Vagina (tissue), 2 donors: ENCODE measurements at regions not wholly inside any gene's neighbourhood (a gene's known extent, or its start where the extent isn't known, plus 50 kb on each side); places are given as distances from the start of the nearest gene placed in this dataset.

ENCODE experiments used
- DNase-seq, 2 donors: peaks; one replicate each; pipeline ENCODE4 v3.0.0-alpha.2; 2017; ENCODE audit errors: extremely low spot score in 2 of 2
- H3K27ac ChIP-seq: fragments of 200-600 bp; sonication (generic); one replicate; pipeline ENCODE4 v1.5.1; 2019
- H3K27me3 ChIP-seq: fragments of 200-600 bp; sonication (generic); one replicate; pipeline ENCODE4 v1.5.1; 2019
- H3K36me3 ChIP-seq, 2 donors: fragments of 200-600 bp; sonication (generic); one replicate each; pipeline ENCODE4 v1.5.1; 2017 to 2019
- H3K4me1 ChIP-seq: fragments of 200-600 bp; sonication (generic); one replicate; pipeline ENCODE4 v1.5.1; 2019
- H3K4me3 ChIP-seq, 2 donors: fragments of 200-600 bp; sonication (generic); 1 replicate in 1 of 2; 2 replicates in 1 of 2; pipeline ENCODE4 v1.5.1; 2016 to 2019
- H3K9me3 ChIP-seq: fragments of 200-600 bp; sonication (generic); one replicate; pipeline ENCODE4 v1.5.1; 2019
- POLR2A ChIP-seq, 2 donors: fragments of 450-650 bp; IDR thresholded peaks; one replicate each; pipeline ENCODE4 v1.6.1; 2017; ENCODE audit warnings: antibody characterized with exemption in 2 of 2, mild to moderate bottlenecking in 2 of 2, moderate library complexity in 2 of 2
- POLR2AphosphoS5 ChIP-seq, 2 donors: sonication (generic); formaldehyde crosslinking; IDR thresholded peaks; one replicate each; pipeline ENCODE4 v1.9.0; 2017; ENCODE audit warnings: antibody characterized with exemption in 2 of 2, mild to moderate bottlenecking in 2 of 2, low read depth in 1 of 2; ENCODE audit not compliant: insufficient read depth in 1 of 2
- intact Hi-C: fragments of 100-400 bp; cut with DNase I; formaldehyde crosslinking; loops from one replicate; pipeline ENCODE4 v1.15.1; 2023
- TF ChIP-seq, protein P1 (sequence below), 3 experiments: fragments of 450-650 bp in 2 of 3; fragments of 200-600 bp in 1 of 3; sonication (generic) in 1 of 3; IDR thresholded peaks; one replicate each; pipeline ENCODE4 v1.5.1; 2017 to 2019; ENCODE audit warnings: antibody characterized with exemption in 3 of 3, mild to moderate bottlenecking in 2 of 3, moderate library complexity in 2 of 3

DNA sequence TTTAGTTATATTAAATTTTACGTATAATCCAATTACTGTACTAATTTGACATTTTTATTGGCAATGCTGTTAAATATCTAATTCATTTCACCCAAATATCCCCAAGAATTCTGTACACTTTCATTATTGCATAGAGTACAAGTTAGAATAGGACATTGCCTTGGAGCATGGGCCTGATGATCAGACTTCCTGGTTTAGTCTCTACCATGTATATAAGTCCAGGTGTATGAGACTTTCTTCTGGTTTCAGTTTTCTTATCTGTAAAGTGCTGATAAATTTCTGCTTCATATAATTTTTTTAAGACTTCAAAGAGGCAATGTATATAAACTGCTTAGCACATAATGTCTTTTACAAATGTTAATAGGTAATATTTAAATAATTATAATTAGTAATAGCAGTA lies 179.4 kb downstream of the KLF12 start:
- no peak overlapping the region for H3K27ac ChIP-seq
- no peak overlapping the region for H3K4me3 ChIP-seq
- no peaks in the 10 kb centered on the region for H3K9me3 ChIP-seq
- no peaks in the 10 kb centered on the region for H3K27me3 ChIP-seq
- TF ChIP-seq POLR2A (IDR thresholded peaks at IDR 0.05), result no peak
- TF ChIP-seq, protein P1, sequence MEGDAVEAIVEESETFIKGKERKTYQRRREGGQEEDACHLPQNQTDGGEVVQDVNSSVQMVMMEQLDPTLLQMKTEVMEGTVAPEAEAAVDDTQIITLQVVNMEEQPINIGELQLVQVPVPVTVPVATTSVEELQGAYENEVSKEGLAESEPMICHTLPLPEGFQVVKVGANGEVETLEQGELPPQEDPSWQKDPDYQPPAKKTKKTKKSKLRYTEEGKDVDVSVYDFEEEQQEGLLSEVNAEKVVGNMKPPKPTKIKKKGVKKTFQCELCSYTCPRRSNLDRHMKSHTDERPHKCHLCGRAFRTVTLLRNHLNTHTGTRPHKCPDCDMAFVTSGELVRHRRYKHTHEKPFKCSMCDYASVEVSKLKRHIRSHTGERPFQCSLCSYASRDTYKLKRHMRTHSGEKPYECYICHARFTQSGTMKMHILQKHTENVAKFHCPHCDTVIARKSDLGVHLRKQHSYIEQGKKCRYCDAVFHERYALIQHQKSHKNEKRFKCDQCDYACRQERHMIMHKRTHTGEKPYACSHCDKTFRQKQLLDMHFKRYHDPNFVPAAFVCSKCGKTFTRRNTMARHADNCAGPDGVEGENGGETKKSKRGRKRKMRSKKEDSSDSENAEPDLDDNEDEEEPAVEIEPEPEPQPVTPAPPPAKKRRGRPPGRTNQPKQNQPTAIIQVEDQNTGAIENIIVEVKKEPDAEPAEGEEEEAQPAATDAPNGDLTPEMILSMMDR (IDR thresholded peaks at IDR 0.05), result no peak
- TF ChIP-seq POLR2AphosphoS5 (IDR thresholded peaks at IDR 0.05; ENCODE audit: insufficient read depth in 1 of 2, low read depth in 1 of 2), result no peak
- H3K4me1 ChIP-seq, result no peaks in the 10 kb centered on the region
- DNase-seq, result no peak
- no peaks in the 10 kb centered on the region for H3K36me3 ChIP-seq
- intact Hi-C loops, result no loop called here

DNA sequence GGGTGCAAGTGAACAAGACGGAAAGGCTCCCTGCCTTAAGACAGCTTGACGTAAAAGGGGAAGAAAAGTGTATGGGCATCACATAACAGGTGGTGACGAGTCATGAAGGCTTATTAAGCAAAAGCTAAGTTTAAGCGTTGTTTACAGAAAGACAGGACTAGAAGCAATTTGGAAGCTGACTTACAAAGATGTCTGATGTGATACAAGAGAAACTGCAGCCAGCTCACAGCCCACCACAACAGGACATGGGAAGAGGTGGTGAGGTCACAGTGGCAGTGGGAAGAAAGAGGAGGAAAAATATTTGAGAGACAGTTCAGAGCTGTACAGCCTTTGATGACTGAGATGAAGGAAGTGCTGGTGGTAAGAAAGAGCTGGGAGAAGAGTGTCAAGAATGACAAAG lies 181.6 kb downstream of the KLF12 start:
- no peaks in the 10 kb centered on the region for H3K9me3 ChIP-seq
- peaks cover 5% of the 10 kb centered on the region for H3K4me1 ChIP-seq
- no peak overlapping the region for H3K4me3 ChIP-seq
- no peaks in the 10 kb centered on the region for H3K36me3 ChIP-seq
- H3K27me3 ChIP-seq, result no peaks in the 10 kb centered on the region
- intact Hi-C loops, result no loop called here
- no peak overlapping the region for H3K27ac ChIP-seq
- TF ChIP-seq POLR2A (IDR thresholded peaks at IDR 0.05) (no peak), POLR2AphosphoS5 (IDR thresholded peaks at IDR 0.05; ENCODE audit: insufficient read depth in 1 of 2, low read depth in 1 of 2) (no peak)
- TF ChIP-seq, protein P1 (IDR thresholded peaks at IDR 0.05), result no peak
- no peak for DNase-seq

DNA sequence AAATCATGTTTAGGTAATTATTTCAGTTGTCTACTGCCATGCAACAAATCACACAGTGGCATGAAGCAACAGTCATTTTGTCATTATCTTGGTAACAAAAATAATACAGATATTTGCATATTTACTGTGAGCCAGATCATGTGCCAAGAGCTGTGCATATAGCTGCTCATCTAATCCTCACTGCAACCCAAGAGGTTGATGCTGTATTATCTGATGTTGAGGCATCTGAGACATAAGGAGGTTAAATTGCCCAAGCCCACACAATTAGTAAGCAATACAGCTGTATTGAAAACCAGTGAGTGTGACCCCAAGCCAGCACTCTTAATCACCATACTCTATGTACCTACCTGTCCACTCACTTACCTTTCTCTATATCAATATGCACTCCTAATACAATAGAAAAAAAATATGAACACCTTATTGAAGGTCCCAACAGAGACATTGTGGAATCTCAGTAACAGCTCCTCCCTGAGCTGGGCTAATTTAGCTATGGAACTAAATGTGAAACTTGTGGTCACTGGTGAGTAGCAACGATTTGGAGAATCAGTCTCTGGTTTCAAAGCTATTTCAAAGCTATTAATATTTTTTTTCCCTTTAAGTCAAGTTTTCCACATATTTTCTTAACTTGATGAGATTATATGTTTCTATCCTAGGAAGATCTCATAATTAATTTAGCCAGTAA lies 185.2 kb downstream of the KLF12 start:
- TF ChIP-seq, protein P1 (IDR thresholded peaks at IDR 0.05), result no peak
- no peak for TF ChIP-seq POLR2A (IDR thresholded peaks at IDR 0.05)
- no peak for TF ChIP-seq POLR2AphosphoS5 (IDR thresholded peaks at IDR 0.05; ENCODE audit: insufficient read depth in 1 of 2, low read depth in 1 of 2)
- intact Hi-C loops, result no loop called here
- H3K27ac ChIP-seq, result no peak overlapping the region

DNA sequence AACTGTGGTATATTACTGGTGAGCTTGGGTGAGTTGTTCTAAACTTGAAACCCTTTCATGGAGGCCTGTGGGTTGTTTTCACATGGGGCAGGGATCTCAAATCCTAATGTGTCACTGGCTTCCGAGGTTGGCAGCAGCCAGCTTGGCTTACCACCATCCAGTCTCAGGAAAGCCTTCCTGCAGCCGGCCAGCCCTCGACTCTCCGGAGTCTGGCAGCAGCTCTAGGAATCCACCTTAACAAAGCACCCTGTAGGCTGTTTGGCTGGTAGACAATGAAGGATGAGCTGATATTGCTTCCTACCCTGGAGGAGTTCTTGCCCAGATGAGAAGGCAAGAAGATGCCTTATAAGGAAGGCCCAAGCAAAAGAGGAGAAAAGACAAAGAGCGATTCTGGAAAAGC lies 188.3 kb downstream of the KLF12 start:
- Histone ChIP-seq H3K27me3 (no peaks in the 10 kb centered on the region), H3K9me3 (no peaks in the 10 kb centered on the region), H3K27ac (no peak overlapping the region), H3K4me3 (no peak overlapping the region), H3K4me1 (peaks cover 5% of the 10 kb centered on the region), H3K36me3 (no peaks in the 10 kb centered on the region)
- DNase-seq, result no peak
- TF ChIP-seq POLR2A (IDR thresholded peaks at IDR 0.05) (no peak), POLR2AphosphoS5 (IDR thresholded peaks at IDR 0.05; ENCODE audit: insufficient read depth in 1 of 2, low read depth in 1 of 2) (no peak)
- TF ChIP-seq, protein P1 (IDR thresholded peaks at IDR 0.05), result no peak
- intact Hi-C loops, result no loop called here

More for the DNA sequence above, 185.2 kb downstream of the KLF12 start:
- no peak for DNase-seq
- Histone ChIP-seq H3K36me3 (no peaks in the 10 kb centered on the region), H3K9me3 (no peaks in the 10 kb centered on the region), H3K4me3 (no peak overlapping the region), H3K27me3 (no peaks in the 10 kb centered on the region), H3K4me1 (peaks cover 5% of the 10 kb centered on the region)

DNA sequence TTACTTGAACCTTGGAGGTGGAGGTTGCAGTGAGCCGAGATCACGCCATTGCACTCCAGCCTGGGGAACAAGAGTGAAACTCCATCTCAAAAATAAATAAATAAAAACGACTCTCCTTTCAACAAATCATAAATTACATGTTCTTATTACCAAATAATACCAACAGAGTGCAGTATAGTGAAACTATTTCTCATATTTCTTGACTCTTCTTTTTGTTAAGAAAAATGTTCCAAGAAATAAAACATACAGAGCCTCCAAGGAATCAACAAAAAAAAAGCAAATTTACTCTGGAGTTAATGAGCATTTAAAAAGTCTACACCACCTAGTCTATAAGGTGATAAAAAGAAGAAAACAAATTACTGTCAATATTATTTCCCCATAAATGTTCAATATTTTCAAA lies 188.8 kb downstream of the KLF12 start:
- Histone ChIP-seq H3K4me1 (peaks cover 5% of the 10 kb centered on the region), H3K36me3 (no peaks in the 10 kb centered on the region), H3K27ac (no peak overlapping the region), H3K9me3 (no peaks in the 10 kb centered on the region), H3K4me3 (no peak overlapping the region), H3K27me3 (no peaks in the 10 kb centered on the region)
- no peak for DNase-seq
- intact Hi-C loops, result no loop called here
- TF ChIP-seq POLR2A (IDR thresholded peaks at IDR 0.05), result no peak
- TF ChIP-seq, protein P1 (IDR thresholded peaks at IDR 0.05), result no peak
